H1 (cell line): ENCODE measurements at regions not wholly inside any gene's neighbourhood (a gene's known extent, or its start where the extent isn't known, plus 50 kb on each side); places are given as distances from the start of the nearest gene placed in this dataset.

Experiments used
- EZH2 ChIP-seq: fragments of 200-600 bp; sonication (generic); IDR thresholded peaks from 2 replicates; pipeline ENCODE4 v1.7.1; 2012; ENCODE audit warnings: low read depth, mild to moderate bottlenecking, moderate library complexity, low read length, inconsistent platforms; ENCODE audit not compliant: severe bottlenecking
- HDAC2 ChIP-seq, 2 experiments: fragments of 300-600 bp in 1 of 2; sonication (generic) in 1 of 2; IDR thresholded peaks; 2 replicates each; pipeline ENCODE4 v1.6.1; 2011 to 2012; ENCODE audit warnings: low read depth in 2 of 2, low read length in 2 of 2, mild to moderate bottlenecking in 2 of 2, moderate library complexity in 2 of 2, borderline replicate concordance in 1 of 2, inconsistent platforms in 1 of 2
- TF ChIP-seq, protein P1 (sequence below), 3 experiments: IDR thresholded peaks; 1 replicate in 2 of 3; 2 replicates in 1 of 3; pipeline versions ENCODE4 v1.5.1 to v1.6.1; 2011; ENCODE audit warnings: low read length in 3 of 3, mild to moderate bottlenecking in 3 of 3, inconsistent platforms in 2 of 3, low read depth in 1 of 3, moderate library complexity in 1 of 3; ENCODE audit not compliant: insufficient read depth in 1 of 3; ENCODE audit errors: control extremely low read depth in 1 of 3

DNA sequence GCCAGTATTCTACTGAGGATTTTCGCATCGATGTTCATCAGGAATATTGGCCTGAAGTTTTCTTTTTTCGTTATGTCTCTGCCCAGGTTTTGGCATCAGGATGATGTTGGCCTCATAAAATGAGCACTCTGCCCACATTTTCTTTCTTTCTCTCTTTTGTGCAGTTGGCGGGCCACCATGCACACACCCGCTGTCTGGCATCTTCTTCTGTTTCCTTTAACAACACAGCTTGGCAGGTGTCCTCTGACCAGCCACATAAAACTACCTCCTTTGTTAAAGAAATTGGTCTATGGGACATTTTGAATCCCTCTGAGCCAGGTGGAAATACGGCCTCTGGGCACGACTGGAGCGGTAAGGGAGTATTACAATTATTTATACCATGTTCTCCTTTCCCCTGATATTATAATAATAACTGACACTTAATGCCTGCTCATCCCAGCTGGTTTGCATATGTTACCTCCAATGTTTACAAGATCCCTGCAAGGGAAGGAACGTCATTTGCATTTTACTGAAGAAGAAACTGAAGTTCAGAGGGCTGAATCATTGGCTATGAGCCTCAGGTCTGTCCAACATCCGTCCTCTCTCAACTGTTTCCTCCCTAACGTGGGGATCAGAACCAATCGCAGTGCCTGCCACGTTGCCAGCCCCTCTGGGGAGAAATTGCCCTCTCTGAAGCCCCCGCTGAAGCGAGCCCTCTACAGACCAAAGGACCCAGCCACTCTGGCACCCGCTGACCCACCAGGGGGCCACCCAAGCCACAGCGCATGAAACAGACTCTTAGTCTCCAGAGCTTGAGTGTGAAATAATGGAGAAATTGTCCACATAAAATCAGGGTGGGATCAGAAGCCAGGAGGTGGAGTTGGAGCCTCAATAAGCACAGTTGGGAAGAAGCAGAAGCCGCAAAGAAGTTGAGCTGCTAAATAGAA is 125.0 kb upstream of the FOXK1 start:
- TF ChIP-seq, protein P1, sequence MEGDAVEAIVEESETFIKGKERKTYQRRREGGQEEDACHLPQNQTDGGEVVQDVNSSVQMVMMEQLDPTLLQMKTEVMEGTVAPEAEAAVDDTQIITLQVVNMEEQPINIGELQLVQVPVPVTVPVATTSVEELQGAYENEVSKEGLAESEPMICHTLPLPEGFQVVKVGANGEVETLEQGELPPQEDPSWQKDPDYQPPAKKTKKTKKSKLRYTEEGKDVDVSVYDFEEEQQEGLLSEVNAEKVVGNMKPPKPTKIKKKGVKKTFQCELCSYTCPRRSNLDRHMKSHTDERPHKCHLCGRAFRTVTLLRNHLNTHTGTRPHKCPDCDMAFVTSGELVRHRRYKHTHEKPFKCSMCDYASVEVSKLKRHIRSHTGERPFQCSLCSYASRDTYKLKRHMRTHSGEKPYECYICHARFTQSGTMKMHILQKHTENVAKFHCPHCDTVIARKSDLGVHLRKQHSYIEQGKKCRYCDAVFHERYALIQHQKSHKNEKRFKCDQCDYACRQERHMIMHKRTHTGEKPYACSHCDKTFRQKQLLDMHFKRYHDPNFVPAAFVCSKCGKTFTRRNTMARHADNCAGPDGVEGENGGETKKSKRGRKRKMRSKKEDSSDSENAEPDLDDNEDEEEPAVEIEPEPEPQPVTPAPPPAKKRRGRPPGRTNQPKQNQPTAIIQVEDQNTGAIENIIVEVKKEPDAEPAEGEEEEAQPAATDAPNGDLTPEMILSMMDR (IDR thresholded peaks at IDR 0.05; ENCODE audit: control extremely low read depth in 1 of 3, insufficient read depth in 1 of 3, low read depth in 1 of 3, low read length in 3 of 3): no peak
- TF ChIP-seq EZH2 (no peak), HDAC2 (IDR thresholded peaks at IDR 0.05; ENCODE audit: borderline replicate concordance in 1 of 2, low read depth in 2 of 2, low read length in 2 of 2) (no peak)
